HCEC 1CT (cell line): ENCODE measurements at regions not wholly inside any gene's neighbourhood (a gene's known extent, or its start where the extent isn't known, plus 50 kb on each side); places are given as distances from the start of the nearest gene placed in this dataset.
"Not testable (repeated sequence)": the region's sequence is repeated elsewhere in the genome, so short reads cannot be mapped to it uniquely, and the experiment has no call there.

Experiments
- DNase-seq: peaks from one replicate; pipeline ENCODE4 v3.0.0-alpha.2; 2017

DNA sequence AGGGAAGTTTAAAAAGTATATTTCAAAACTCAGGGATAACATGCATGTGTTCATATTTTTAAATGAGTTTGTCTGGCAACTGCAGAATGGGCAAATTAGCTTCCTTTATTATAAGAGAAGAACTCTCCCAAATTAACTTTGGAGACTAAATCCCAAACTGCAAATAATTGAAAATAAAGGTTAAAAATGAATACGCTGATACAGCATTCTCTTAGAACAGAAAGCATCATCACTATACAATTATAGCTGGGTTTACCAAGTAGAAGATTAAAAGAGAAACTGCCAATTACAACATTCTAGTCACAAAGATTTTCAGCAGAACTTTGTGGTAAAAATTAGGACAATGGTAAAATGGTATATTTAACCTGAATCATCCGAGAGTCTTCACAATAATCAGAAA, 73.3 kb downstream of the OLFM4 start:
- DNase-seq: no peak

DNA sequence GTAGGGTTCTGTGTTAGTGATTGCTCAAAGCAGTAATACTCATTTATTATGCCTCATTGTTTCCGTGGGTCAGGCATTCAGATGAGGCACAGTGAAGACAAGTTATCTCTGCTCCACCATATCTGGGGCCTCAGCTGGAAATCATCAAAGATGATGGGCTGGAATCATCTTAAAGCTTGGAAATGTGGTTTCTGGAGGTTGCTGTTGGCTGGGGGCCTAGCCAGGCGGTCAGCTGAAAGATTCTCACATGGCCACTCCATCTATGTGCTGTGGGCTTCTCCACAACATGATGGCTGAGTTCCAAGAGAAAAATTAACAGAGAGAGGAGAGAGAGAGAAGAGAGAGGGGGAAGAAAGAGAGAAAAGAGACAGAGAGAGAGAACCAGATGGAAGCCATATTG, 75.5 kb downstream of the OLFM4 start:
- DNase-seq: no peak

GRCh38 chr13:53105477-53105876, 76.9 kb downstream of the OLFM4 start:
- DNase-seq: no peak

DNA sequence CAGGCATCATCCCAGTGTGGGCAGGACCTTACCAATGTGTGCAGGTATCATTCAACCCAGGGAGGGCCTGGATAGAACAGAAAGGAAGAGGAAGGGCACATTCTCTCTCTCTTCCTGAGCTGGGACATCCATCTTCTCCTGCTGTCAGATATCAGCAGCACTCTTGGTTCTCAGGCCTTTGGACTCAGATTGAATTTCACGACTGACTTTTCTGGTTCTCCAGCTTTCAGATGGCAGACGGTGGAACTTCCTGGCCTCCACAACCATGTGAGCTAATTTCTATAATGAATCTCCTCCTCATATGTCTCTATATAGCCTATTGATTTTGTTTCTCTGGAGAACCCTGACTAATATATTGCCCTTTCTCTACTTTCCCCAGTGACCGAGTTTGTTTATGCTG, 77.3 kb downstream of the OLFM4 start:
- DNase-seq: no peak

- DNase-seq: no peak
These were observed 81.6 kb downstream of the OLFM4 start for GRCh38 chr13:53110181-53110580.

DNA sequence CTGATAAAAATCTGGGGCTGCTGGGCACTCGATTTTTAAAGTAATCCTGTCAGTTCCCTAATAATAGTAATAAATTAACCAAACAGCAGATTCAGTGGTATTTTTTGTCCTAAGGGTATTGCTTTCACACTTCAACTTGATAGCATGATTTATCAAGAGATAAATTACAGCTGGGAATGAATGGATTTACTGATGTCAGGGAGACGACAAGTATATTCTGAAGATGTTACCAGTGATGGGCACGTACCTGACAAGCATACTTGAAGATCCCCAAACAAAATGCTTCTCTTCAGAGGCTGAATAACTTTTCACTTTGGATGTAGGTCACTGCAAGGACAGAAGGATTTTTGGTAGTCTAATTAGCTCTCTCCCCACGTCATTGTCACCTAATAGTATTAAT, 82.0 kb downstream of the OLFM4 start:
- DNase-seq: no peak

DNA sequence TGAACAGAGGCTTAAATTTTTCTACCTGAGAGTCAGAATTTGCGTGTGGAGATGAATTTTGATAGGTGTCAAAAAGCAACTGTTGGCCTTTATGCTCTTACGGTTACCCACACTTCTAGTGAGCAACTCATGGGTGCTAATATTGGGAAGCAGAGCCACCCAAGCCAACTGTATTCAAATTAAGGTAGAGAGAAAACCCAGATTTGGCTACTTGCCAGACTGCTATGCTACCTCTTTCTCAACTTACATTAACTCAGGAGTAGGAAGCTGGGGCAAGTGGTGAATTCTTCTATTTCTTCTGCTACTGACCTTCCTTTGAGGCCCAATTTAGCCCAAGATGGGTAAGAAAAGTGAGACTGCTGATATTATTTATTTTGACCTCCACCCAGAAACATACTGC, 83.9 kb downstream of the OLFM4 start:
- no peak for DNase-seq

- not testable (repeated sequence) for DNase-seq
These were observed 88.4 kb downstream of the OLFM4 start for GRCh38 chr13:53117048-53117447.

GRCh38 chr13:53121131-53121773, 92.6 kb downstream of the OLFM4 start:
- DNase-seq: no peak

DNA sequence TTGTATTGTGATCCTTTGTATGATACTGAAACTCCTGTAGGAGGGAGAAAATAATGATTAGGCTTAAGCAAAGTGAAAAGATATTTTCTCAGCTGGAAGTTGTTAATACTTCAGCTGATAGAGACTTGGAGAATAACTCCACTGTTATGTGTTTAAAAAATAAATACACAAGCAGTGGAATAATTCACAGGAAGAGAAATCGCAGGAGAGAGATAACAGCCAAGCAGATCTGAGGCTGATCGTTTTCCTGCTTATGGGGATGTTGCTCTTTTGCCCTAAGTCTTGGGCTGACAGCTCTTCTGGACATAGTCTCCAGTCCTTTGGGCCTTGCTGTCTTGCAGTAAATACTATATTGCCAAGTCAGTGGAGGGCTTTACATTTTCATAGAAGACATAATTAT, 93.3 kb downstream of the OLFM4 start:
- no peak for DNase-seq

DNA sequence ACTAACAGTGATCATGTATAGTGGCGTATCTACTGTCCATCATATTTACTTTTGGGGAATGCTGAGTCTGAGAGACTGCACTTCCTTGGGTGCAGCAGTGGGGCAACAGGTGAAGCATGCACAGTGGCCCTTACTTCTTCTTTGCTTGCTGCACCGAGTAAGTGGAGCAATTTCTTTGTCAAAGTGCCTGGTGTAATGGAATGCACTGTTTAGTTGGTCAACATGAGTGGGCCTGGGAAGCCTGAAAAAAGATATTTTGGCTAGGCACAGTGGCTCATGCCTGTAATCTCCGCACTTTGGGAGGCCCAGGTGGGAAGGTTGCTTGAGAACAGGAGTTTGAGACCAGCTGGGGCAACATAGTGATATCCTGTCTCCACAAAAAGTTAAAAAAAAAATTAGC, 94.9 kb downstream of the OLFM4 start:
- no peak for DNase-seq

DNA sequence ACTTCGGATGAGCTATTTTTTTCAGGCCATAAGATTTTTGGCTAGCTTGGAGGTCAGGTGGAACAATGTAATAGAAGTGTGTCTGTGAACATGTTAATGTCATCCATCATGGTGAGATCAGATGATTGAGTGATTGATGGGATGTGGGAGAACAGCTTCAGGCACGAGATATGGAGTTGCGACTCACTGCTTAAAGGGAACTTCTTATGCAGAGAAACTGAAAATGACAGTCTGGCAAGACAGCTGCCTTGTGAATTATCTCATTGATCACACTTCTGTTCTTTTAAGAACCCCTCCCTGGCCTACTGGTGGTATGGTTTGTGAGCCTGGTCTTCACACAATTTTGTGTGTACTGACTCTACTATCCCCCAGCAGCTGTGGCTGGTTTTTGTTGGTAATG, 96.0 kb downstream of the OLFM4 start:
- DNase-seq: no peak

DNA sequence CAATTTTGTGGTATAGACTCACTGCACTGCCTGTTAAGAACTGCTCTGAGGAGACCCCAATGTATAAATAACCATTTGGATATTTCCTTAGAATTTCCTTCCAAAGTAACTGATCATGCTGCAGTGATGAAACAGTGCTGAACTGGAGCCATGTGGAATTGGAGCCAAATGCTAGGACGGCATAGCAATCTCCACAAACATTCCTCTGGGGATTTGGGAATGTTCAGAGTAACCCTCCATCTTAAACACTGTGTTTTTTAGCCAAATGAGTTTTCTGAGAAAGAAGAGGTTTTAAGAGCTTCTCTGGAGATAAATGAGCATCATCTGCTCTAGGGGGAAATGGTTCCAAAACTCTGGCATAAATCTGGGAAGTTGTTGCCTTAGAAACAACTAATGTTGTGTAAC, 98.2 kb downstream of the OLFM4 start:
- no peak for DNase-seq

- DNase-seq: no peak
These were observed 98.8 kb downstream of the OLFM4 start for GRCh38 chr13:53127373-53127772.

- no peak for DNase-seq
These were observed 101.3 kb downstream of the OLFM4 start for GRCh38 chr13:53129864-53130393.

DNA sequence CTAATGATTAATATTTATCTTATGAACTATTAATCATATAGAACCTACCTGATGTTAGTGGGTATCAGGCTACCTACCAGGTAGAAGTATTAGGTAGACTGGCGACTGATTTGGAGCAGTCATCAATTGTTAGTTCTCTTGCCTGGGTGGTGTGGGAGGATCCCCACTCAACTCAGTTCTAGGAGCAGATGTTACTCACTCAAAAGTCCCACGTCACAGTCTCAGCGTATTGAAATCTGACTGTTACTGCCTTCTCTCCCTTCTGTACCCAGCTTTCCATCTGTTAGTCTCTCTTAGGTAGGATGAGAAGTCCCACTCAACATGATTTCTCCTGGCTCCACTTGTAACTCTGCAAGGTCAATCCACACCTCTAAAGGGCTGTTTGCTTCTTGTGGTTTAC, 102.7 kb downstream of the OLFM4 start:
- DNase-seq: no peak

GRCh38 chr13:53135301-53135700, 106.7 kb downstream of the OLFM4 start:
- no peak for DNase-seq

DNA sequence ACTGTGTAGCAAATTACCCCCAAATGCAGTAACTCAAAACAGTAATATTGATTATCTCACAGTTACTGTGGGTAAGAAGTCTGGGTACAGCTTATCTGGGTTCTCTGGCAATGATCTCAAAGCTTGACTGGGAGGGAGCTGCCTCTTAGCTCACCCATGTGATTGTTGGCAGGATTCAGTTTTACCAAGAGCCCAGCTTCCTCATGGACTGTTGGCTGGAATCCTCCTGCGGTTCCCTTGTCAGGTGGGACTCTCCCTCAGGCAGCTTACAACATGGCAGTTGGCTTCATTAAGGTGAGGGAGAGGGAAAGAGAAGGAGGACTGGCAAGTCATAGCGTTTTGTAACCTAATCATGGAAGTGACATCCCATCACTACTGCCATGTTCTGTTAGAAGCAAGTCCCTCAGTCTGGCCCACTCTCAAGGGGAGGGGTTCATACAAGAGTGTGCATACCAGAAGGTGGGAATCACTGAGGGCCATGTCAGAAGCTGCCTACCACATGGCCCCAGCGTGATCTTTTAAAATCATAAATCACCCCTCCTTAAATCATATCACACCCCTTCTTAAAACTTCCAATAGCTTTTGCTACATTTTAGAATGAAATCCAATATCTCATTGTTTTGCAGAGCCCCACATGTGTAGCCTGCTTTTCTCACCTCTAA, 108.1 kb downstream of the OLFM4 start:
- no peak for DNase-seq

- no peak for DNase-seq
These were observed 109.2 kb downstream of the OLFM4 start for GRCh38 chr13:53137779-53138178.

DNA sequence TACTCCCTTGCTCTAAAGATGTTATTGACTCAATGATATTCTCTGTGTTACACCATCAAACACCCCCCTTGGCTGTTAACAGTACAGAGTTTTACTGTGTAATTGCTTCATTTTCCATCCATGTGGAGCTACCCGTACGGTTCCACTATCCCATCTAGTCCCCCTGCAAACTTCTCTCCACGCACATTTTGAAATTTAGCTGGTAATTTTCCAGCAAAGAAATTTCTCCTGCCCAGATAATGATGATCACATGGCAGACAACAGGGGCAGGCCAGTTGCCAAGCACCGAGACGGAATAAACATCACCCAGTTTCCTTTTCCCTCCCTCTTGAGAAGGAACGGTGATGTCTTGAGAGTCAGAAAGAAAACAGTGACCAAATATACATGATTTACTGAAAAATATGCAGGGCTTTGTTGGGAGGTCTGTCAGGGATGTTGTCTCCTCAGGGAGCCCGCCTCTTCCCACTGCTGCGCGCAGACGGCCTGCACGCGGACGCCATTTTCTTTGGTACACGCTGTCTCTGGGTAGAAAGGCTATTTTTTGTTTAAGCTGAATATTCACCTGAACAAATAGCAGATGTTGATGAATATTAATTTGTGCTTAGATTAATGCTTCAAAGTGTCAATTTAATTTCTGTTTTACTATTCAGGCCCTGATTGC, 109.9 kb downstream of the OLFM4 start:
- DNase-seq: no peak

GRCh38 chr13:53141336-53141735, 112.7 kb downstream of the OLFM4 start:
- no peak for DNase-seq

GRCh38 chr13:53142306-53142705, 113.7 kb downstream of the OLFM4 start:
- no peak for DNase-seq

GRCh38 chr13:53143757-53144339, 115.2 kb downstream of the OLFM4 start:
- no peak for DNase-seq

DNA sequence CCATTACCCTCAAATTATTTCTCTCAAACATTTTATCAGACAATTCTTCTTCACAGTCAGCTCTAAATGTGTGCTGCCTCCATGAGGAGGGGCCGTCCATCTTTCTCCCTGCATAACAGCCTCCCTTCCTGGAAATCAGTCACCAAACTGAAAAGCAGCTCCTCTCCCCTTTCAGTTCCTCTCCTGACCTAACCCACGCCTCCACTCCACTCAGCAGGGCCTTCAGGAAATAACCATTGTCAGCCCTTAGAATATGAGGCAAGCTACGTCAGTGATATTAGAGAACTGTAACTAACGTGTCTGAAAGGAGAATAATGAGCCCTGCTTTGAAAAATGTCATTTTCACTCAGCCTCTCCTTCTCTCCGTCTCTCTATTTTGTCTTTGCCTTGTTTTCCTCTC, 116.2 kb downstream of the OLFM4 start:
- no peak for DNase-seq
